Muscle of leg (tissue), 3 donors: ENCODE measurements at regions not wholly inside any gene's neighbourhood (a gene's known extent, or its start where the extent isn't known, plus 50 kb on each side); places are given as distances from the start of the nearest gene placed in this dataset.
"Not testable (repeated sequence)": the region's sequence is repeated elsewhere in the genome, so short reads cannot be mapped to it uniquely, and the experiment has no call there.

Experiments used
- DNase-seq: peaks from one replicate; pipeline ENCODE4 v3.0.0; 2013
- H3K27ac ChIP-seq: one replicate; pipeline ENCODE4 v1.5.1; 2013; ENCODE audit warnings: mild to moderate bottlenecking, low read length, control low read depth
- H3K27me3 ChIP-seq: one replicate; pipeline ENCODE4 v1.6.1; 2013; ENCODE audit warnings: low read length; ENCODE audit not compliant: control insufficient read depth, insufficient read depth
- H3K36me3 ChIP-seq: one replicate; pipeline ENCODE4 v1.6.1; 2013; ENCODE audit warnings: low read length; ENCODE audit not compliant: control insufficient read depth, insufficient read depth
- H3K4me1 ChIP-seq: one replicate; pipeline ENCODE4 v1.6.1; 2013; ENCODE audit warnings: low read length; ENCODE audit not compliant: control insufficient read depth, insufficient read depth
- H3K4me3 ChIP-seq: one replicate; pipeline ENCODE4 v1.5.1; 2013; ENCODE audit warnings: low read length, control low read depth
- H3K9me3 ChIP-seq: replicated peaks from 2 replicates; pipeline ENCODE4 v1.6.1; 2013; ENCODE audit warnings: low read depth, low read length; ENCODE audit not compliant: control insufficient read depth
- WGBS: methylation state at CpG from one replicate; pipeline ENCODE4 v1.1.5; 2013; ENCODE audit warnings: missing lambda C conversion rate; ENCODE audit not compliant: insufficient coverage; 5-methylcytosine and 5-hydroxymethylcytosine counted together

DNA sequence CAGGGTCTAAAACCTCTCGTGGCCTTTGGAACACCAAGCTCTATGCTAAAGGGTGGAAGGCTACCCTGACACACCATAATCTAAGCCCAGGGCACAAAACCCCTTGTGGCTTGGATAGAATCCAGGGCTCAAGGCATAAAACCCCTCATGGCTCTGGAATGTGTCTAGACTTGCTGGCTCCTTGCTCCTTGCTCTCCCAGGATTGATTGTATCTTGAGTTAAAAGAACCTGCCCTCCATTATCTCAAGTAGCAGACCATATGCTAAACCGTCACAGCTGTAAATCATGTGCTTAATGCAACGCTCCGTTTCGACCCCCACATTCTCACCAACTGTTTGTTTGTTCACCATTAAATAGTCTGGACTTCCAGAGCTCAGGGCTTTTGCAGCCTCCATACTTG lies 287.4 kb upstream of the CNTN5 start:
- DNase-seq, H3K9me3 ChIP-seq, H3K36me3 ChIP-seq, H3K27me3 ChIP-seq, H3K4me3 ChIP-seq, H3K4me1 ChIP-seq, H3K27ac ChIP-seq: not testable (repeated sequence)
- WGBS = 63% methylated on average over 5 of the region's 5 CpGs

DNA sequence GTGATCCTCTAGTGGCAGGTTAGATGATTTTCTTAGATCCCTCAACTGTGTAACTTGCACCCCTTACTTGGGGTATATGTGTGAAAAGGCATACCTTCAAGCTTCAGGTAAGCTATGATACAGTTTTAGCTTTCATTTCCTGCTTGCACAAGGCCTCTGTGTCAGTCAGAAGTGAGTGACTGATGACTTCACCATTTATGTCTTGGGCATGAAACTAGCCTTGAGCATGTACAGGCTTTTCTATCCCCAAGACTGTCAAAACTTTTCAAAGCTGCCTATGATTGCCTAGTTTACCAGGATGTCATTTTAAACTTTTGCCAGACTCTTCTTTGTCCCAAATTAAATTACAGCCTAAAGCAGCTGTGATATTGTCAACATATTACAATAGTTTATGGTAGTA lies 286.1 kb upstream of the CNTN5 start:
- DNase-seq = no peak
- Histone ChIP-seq H3K4me3 (no peak overlapping the region), H3K9me3 (no peaks in the 10 kb centered on the region)

DNA sequence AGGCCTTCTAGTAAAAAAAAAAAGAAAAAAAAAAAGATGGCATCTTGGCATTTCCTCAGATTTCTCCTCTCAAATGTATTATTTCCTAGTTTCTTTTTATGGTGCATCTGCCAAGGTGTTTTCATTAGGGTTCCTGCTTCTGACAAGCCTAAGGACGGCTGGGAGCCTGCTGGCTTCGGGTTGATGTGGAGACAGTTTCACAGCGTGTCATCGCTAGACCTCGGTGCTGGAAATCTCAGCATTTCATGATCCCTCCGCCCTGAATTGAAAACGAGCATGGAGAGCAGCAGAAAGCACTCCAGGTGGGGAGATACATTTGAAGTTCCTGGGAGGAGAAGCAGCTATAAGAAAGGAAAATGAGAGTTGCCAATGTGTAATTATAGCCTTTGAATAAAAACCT lies 283.9 kb upstream of the CNTN5 start:
- H3K27ac ChIP-seq = no peak overlapping the region
- H3K27me3 ChIP-seq = no peaks in the 10 kb centered on the region
- H3K9me3 ChIP-seq = no peaks in the 10 kb centered on the region
- H3K4me3 ChIP-seq = no peak overlapping the region
- H3K4me1 ChIP-seq = no peaks in the 10 kb centered on the region
- no peaks in the 10 kb centered on the region for H3K36me3 ChIP-seq
- no peak for DNase-seq
- 77% methylated on average over 7 of the region's 7 CpGs for WGBS

More for the DNA sequence above, 286.1 kb upstream of the CNTN5 start:
- H3K27ac ChIP-seq = no peak overlapping the region
- no peaks in the 10 kb centered on the region for H3K36me3 ChIP-seq
- no peaks in the 10 kb centered on the region for H3K4me1 ChIP-seq
- H3K27me3 ChIP-seq = no peaks in the 10 kb centered on the region

DNA sequence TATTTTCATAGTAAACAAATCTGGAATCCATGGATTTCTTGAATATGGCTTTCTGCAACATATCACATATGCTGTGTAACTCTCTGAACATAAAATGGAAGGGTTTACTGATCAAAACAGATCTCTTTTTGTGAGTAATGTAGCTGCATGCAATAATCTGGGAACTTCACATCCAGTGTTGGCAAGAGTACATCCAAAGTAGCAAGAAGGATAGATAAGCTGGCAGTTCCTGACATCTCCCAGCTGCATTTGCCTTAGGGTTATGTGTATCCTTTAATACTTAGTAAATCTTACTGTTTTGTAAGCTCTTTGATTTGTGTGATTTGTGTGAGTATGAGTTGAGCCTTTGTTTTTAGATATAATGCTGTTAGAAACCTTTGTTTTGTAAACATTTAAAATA lies 280.4 kb upstream of the CNTN5 start:
- Histone ChIP-seq H3K27ac (no peak overlapping the region), H3K4me3 (no peak overlapping the region), H3K36me3 (no peaks in the 10 kb centered on the region), H3K4me1 (no peaks in the 10 kb centered on the region), H3K9me3 (no peaks in the 10 kb centered on the region), H3K27me3 (no peaks in the 10 kb centered on the region)
- DNase-seq = peak; percentile 10

DNA sequence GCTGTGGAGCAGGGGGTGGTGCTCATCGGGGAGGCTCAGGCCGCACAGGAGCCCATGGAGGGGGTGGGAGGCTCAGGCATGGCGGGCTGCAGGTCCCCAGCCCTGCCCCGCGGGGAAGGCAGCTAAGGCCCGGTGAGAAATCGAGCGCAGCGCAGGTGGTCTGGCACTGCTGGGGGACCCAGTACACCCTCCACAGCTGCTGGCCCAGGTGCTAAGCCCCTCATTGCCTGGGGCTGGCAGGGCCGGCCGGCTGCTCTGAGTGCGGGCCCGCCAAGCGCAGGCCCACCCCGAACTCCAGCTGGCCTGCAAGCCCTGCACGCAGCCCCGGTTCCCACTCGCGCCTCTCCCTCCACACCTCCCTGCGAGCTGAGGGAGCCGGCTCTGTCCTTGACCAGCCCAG lies 257.3 kb upstream of the CNTN5 start:
- not testable (repeated sequence) for H3K27ac ChIP-seq, H3K4me3 ChIP-seq, H3K9me3 ChIP-seq, H3K36me3 ChIP-seq, H3K27me3 ChIP-seq, H3K4me1 ChIP-seq, DNase-seq
- WGBS = 94% methylated on average over 15 of the region's 21 CpGs

DNA sequence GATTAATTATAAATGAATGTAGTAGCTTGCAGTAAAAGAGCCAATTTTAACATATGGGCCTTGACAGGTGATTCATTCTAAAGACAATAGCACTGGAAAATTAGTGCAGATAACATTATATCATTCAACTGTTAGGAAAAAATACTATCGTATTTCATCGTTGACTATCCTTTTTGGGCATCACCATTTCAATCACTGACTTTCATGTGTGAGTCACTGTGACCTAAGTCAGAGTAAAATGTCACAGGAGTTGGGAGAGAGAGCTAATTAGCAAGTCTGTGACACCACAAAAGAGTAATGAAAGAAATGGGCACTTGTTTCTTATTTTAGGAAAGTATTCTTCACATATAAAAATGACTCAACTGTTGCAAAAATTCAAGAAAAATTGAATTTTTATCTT lies 253.8 kb upstream of the CNTN5 start:
- WGBS = no CpG with 5 or more reads among the region's 2 CpGs
- H3K27ac ChIP-seq = no peak overlapping the region
- no peak for DNase-seq
- peaks cover 3% of the 10 kb centered on the region for H3K9me3 ChIP-seq
- no peaks in the 10 kb centered on the region for H3K4me1 ChIP-seq
- H3K36me3 ChIP-seq = no peaks in the 10 kb centered on the region
- H3K27me3 ChIP-seq = no peaks in the 10 kb centered on the region
- H3K4me3 ChIP-seq = no peak overlapping the region

DNA sequence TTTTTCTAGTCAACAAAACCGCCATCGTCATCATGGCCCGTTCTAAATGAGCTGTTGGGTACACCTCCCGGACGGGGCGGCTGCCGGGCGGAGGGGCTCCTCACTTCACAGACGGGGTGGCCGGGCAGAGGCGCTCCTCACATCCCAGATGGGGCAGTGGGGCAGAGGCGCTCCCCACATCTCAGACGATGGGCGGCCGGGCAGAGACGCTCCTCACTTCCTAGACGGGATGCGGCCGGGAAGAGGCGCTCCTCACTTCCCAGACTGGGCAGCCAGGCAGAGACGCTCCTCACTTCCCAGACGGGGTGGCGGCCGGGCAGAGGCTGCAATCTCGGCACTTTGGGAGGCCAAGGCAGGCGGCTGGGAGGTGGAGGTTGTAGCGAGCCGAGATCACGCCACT lies 250.7 kb upstream of the CNTN5 start:
- DNase-seq, H3K4me1 ChIP-seq, H3K36me3 ChIP-seq, H3K4me3 ChIP-seq, H3K9me3 ChIP-seq, H3K27ac ChIP-seq, H3K27me3 ChIP-seq: not testable (repeated sequence)
- WGBS = 96% methylated on average over 7 of the region's 29 CpGs

DNA sequence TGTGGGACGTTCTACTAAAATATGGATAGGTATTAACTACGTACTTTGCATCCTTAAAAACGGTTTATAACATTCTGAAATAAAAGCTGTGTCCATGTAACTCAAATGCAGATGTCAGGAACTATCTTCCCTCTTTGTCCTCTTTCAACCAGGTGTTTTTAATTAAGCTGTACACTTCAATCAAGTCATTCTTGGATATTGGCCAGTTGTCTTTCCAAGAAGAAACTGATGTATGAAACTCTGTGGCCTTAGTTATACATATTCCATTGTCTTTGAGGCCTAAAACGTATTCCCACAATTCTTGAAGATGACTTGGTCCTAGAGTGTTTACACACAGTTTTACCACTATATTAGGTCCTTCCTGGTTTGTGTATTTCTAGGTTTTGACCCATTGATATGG lies 249.0 kb upstream of the CNTN5 start:
- H3K4me1 ChIP-seq = no peaks in the 10 kb centered on the region
- H3K27ac ChIP-seq = no peak overlapping the region
- H3K4me3 ChIP-seq = no peak overlapping the region
- no CpG with 5 or more reads among the region's 4 CpGs for WGBS
- H3K36me3 ChIP-seq = no peaks in the 10 kb centered on the region
- DNase-seq = peak; percentile 87
- no peaks in the 10 kb centered on the region for H3K27me3 ChIP-seq
- no peaks in the 10 kb centered on the region for H3K9me3 ChIP-seq

DNA sequence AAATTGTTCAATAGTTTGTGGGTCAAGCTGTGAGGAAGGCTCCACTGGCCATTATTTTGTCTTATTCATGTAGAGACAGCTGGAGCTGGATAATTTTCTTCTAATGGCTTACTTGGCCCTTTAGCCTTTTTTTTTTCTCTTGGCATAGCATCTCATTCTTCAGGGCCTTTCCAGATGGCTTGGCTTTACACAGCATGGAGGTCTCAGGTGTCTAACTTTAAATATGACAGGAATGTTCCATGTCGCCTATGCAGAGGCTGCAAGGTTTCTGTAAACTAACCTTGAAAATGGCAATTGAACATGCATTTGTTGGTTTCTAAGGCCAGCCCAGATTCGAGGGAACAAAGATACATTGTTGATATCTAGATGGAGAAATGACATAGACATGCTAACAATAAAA lies 247.9 kb upstream of the CNTN5 start:
- Histone ChIP-seq H3K9me3 (no peaks in the 10 kb centered on the region), H3K4me3 (no peak overlapping the region), H3K27ac (no peak overlapping the region), H3K36me3 (no peaks in the 10 kb centered on the region), H3K4me1 (no peaks in the 10 kb centered on the region), H3K27me3 (no peaks in the 10 kb centered on the region)
- WGBS = 50% methylated on average over 1 of the region's 2 CpGs
- DNase-seq = peak; percentile 78

DNA sequence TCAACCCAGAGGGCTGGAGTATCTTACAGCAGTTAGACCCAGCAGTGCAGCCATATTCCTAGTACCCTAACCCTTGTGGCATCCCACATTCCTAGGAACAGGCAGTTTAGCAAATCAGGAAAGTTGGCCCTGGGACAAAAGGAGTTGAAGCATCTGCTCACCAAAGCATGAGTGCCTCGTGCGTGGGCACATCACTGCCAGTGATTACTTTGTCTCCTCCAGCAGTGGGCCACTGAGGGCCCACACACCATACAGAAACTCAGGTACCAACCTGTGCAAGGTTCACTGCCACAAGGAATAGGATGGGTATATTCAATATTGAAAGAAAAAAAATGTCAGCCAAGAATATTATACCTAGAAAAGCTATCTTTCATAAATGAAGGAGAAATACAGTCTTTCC lies 227.5 kb upstream of the CNTN5 start:
- H3K9me3 ChIP-seq = peaks cover 7% of the 10 kb centered on the region
- no peaks in the 10 kb centered on the region for H3K4me1 ChIP-seq
- H3K27me3 ChIP-seq = no peaks in the 10 kb centered on the region
- no peak overlapping the region for H3K4me3 ChIP-seq
- H3K27ac ChIP-seq = no peak overlapping the region
- DNase-seq = no peak
- H3K36me3 ChIP-seq = no peaks in the 10 kb centered on the region
- no CpG with 5 or more reads among the region's 2 CpGs for WGBS

DNA sequence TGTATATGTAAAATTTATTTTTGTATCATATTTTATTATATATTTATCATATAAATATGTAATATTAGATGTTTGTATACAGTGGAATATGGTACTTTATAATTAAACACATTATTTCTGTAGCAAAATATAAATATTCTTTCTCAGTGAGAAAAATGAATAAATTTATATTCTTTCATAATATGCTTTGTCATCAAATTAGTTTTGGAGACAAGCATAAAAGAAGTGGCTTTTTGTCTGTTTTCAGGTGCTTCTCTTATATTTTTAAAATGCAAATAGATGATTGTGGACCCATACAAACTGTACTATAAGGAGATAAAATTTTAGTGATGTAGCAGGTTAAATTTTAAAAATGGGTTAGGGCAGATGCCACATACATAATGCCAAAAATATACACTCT lies 222.4 kb upstream of the CNTN5 start:
- DNase-seq = no peak
- H3K36me3 ChIP-seq = no peaks in the 10 kb centered on the region
- no peak overlapping the region for H3K27ac ChIP-seq
- H3K9me3 ChIP-seq = peaks cover 3% of the 10 kb centered on the region
- no peaks in the 10 kb centered on the region for H3K27me3 ChIP-seq
- no peaks in the 10 kb centered on the region for H3K4me1 ChIP-seq
- no peak overlapping the region for H3K4me3 ChIP-seq
